H1 (cell line): ENCODE measurements at regions not wholly inside any gene's neighbourhood (a gene's known extent, or its start where the extent isn't known, plus 50 kb on each side); places are given as distances from the start of the nearest gene placed in this dataset.

Experiments
- CTCF ChIA-PET: fragments of 300-600 bp; sonication (Branson Sonifier 250); formaldehyde crosslinking; loops from one replicate; lab custom pipeline; 2021; ENCODE audit not compliant: partially characterized antibody; lab: Charles Lee
- POLR2A ChIA-PET: fragments of 300-600 bp; sonication (Branson Sonifier 250); formaldehyde crosslinking; loops from one replicate; lab custom pipeline; 2021; ENCODE audit warnings: inconsistent platforms; ENCODE audit not compliant: partially characterized antibody; lab: Charles Lee
- DNase-seq, 2 experiments: peaks; one replicate each; pipeline versions ENCODE4 v3.0.0 to v3.0.0-alpha.2; 2010 to 2022; ENCODE audit warnings: low spot score in 2 of 2, low read depth in 1 of 2, mixed read lengths in 1 of 2
- FAIRE-seq: peaks from 2 replicates; lab custom pipeline; 2011; peaks lifted over from hg19 to GRCh38; lab: Jason Lieb, UNC
- H2AFZ ChIP-seq: 2 replicates; pipeline ENCODE4 v1.8.1; 2012; ENCODE audit warnings: low read length, inconsistent platforms
- H2AK5ac ChIP-seq: 2 replicates; pipeline ENCODE4 v1.6.1; 2013; ENCODE audit warnings: low read depth, low read length
- H2BK120ac ChIP-seq: replicated peaks from 2 replicates; pipeline ENCODE3; 2013; ENCODE audit warnings: low read depth, low read length, inconsistent platforms
- H2BK12ac ChIP-seq: 2 replicates; pipeline ENCODE4 v1.6.1; 2013; ENCODE audit warnings: low read depth, low read length
- H2BK15ac ChIP-seq: 2 replicates; pipeline ENCODE4 v1.6.1; 2013; ENCODE audit warnings: low read length
- H2BK20ac ChIP-seq: 2 replicates; pipeline ENCODE4 v1.6.1; 2013; ENCODE audit warnings: low read length
- H2BK5ac ChIP-seq: 2 replicates; pipeline ENCODE4 v1.6.1; 2013; ENCODE audit warnings: low read depth, low read length
- H3K14ac ChIP-seq: 2 replicates; pipeline ENCODE4 v1.6.1; 2013; ENCODE audit warnings: inconsistent platforms; ENCODE audit not compliant: insufficient read length
- H3K18ac ChIP-seq: 2 replicates; pipeline ENCODE4 v1.6.1; 2013; ENCODE audit warnings: low read length; ENCODE audit errors: extremely low read depth
- H3K23ac ChIP-seq: 2 replicates; pipeline ENCODE4 v1.6.1; 2013; ENCODE audit warnings: inconsistent platforms; ENCODE audit not compliant: insufficient read length
- H3K23me2 ChIP-seq: 2 replicates; pipeline ENCODE4 v1.6.1; 2013; ENCODE audit warnings: low read depth, low read length
- H3K27ac ChIP-seq: 2 replicates; pipeline ENCODE4 v1.6.1; 2011; ENCODE audit warnings: low read depth, low read length, inconsistent platforms
- H3K27me3 ChIP-seq, 4 experiments: replicated peaks in 1 of 4; 1 replicate in 1 of 4; 2 replicates in 3 of 4; pipeline versions ENCODE4 v1.6.1 to v1.8.1; 2011 to 2013; ENCODE audit warnings: low read length in 3 of 4, mild to moderate bottlenecking in 3 of 4, inconsistent platforms in 2 of 4, mixed read lengths in 2 of 4, moderate library complexity in 1 of 4; ENCODE audit not compliant: control insufficient read depth in 3 of 4, insufficient read depth in 3 of 4; ENCODE audit errors: extremely low read depth in 1 of 4
- H3K36me3 ChIP-seq, 4 experiments: 2 replicates each; pipeline versions ENCODE4 v1.6.1 to v1.8.1; 2011 to 2013; ENCODE audit warnings: mild to moderate bottlenecking in 4 of 4, low read length in 3 of 4, moderate library complexity in 2 of 4, control low read depth in 1 of 4, inconsistent platforms in 1 of 4; ENCODE audit not compliant: insufficient read depth in 4 of 4, control insufficient read depth in 2 of 4
- H3K4ac ChIP-seq: replicated peaks from 2 replicates; pipeline ENCODE3; 2013; ENCODE audit warnings: low read length, low read depth, mixed read lengths, inconsistent platforms; ENCODE audit not compliant: insufficient read length
- H3K4me1 ChIP-seq, 4 experiments: replicated peaks in 1 of 4; 1 replicate in 1 of 4; 2 replicates in 3 of 4; pipeline versions ENCODE4 v1.6.1 to v1.8.1; 2011 to 2013; ENCODE audit warnings: low read length in 3 of 4, inconsistent platforms in 2 of 4, mixed read lengths in 1 of 4; ENCODE audit not compliant: insufficient read depth in 4 of 4, control insufficient read depth in 3 of 4
- H3K4me2 ChIP-seq, 2 experiments: 2 replicates each; pipeline versions ENCODE4 v1.6.1 to v1.8.1; 2011 to 2013; ENCODE audit warnings: low read depth in 2 of 2, low read length in 2 of 2, control low read depth in 1 of 2, inconsistent platforms in 1 of 2, mild to moderate bottlenecking in 1 of 2; ENCODE audit not compliant: insufficient read depth in 1 of 2
- H3K4me3 ChIP-seq, 4 experiments: fragments of 200-600, 300-600 bp in 1 of 4; sonication (generic), shearing (Covaris generic), sonication (Bioruptor Twin) in 1 of 4; 2 replicates each; pipeline versions ENCODE4 v1.5.1 to v1.8.1; 2011 to 2016; ENCODE audit warnings: low read length in 4 of 4, low read depth in 3 of 4, control low read depth in 2 of 4, inconsistent platforms in 2 of 4, mild to moderate bottlenecking in 2 of 4, mixed read lengths in 1 of 4, moderate library complexity in 1 of 4; ENCODE audit not compliant: insufficient read depth in 2 of 4; ENCODE audit errors: extremely low read depth in 1 of 4
- H3K56ac ChIP-seq: replicated peaks from 2 replicates; pipeline ENCODE3; 2013; ENCODE audit warnings: low read depth, mild to moderate bottlenecking, mixed read lengths, low read length, inconsistent platforms; ENCODE audit not compliant: insufficient read length
- H3K79me1 ChIP-seq: 2 replicates; pipeline ENCODE4 v1.6.1; 2013; ENCODE audit warnings: low read depth, low read length, control low read depth
- H3K79me2 ChIP-seq, 2 experiments: 2 replicates each; pipeline versions ENCODE4 v1.6.1 to v1.8.1; 2012 to 2013; ENCODE audit warnings: low read length in 2 of 2, mild to moderate bottlenecking in 2 of 2, inconsistent platforms in 1 of 2; ENCODE audit not compliant: insufficient read depth in 2 of 2, control insufficient read depth in 1 of 2
- H3K9ac ChIP-seq, 4 experiments: replicated peaks in 1 of 4; 1 replicate in 1 of 4; 2 replicates in 3 of 4; pipeline versions ENCODE4 v1.6.1 to v1.8.1; 2011 to 2013; ENCODE audit warnings: low read depth in 3 of 4, low read length in 3 of 4, control low read depth in 2 of 4, mild to moderate bottlenecking in 2 of 4, moderate library complexity in 2 of 4, inconsistent platforms in 1 of 4; ENCODE audit errors: extremely low read depth in 1 of 4
- H3K9me3 ChIP-seq, 2 experiments: 2 replicates each; pipeline versions ENCODE4 v1.6.1 to v1.8.1; 2012 to 2013; ENCODE audit warnings: mild to moderate bottlenecking in 2 of 2, moderate library complexity in 2 of 2, control low read depth in 1 of 2, inconsistent platforms in 1 of 2, low read depth in 1 of 2, low read length in 1 of 2, mixed read lengths in 1 of 2; ENCODE audit not compliant: insufficient read depth in 2 of 2
- H4K20me1 ChIP-seq, 2 experiments: replicated peaks in 1 of 2; 2 replicates each; pipeline versions ENCODE3 to v1.8.1; 2011 to 2013; ENCODE audit warnings: inconsistent platforms in 2 of 2, low read length in 2 of 2, mild to moderate bottlenecking in 1 of 2; ENCODE audit not compliant: insufficient read depth in 2 of 2, control insufficient read depth in 1 of 2
- H4K5ac ChIP-seq: 2 replicates; pipeline ENCODE4 v1.6.1; 2013; ENCODE audit warnings: low read length, low read depth, mixed read lengths, inconsistent platforms; ENCODE audit not compliant: insufficient read length
- H4K8ac ChIP-seq: 2 replicates; pipeline ENCODE4 v1.8.0; 2013; ENCODE audit warnings: mild to moderate bottlenecking, moderate library complexity, low read length, inconsistent platforms; ENCODE audit not compliant: insufficient read depth; ENCODE audit errors: extremely low read depth
- H4K91ac ChIP-seq: replicated peaks from 2 replicates; pipeline ENCODE3; 2013; ENCODE audit warnings: low read length, mixed read lengths, inconsistent platforms; ENCODE audit not compliant: insufficient read length
- CREB1 ChIP-seq: IDR thresholded peaks from 2 replicates; pipeline ENCODE4 v1.6.1; 2012; ENCODE audit warnings: inconsistent platforms
- GTF2F1 ChIP-seq: IDR thresholded peaks from 2 replicates; pipeline ENCODE4 v1.6.1; 2012; ENCODE audit warnings: low read depth, low read length, improper control_type of control experiment, borderline replicate concordance
- POLR2A ChIP-seq, 2 experiments: IDR thresholded peaks; 1 replicate in 1 of 2; 2 replicates in 1 of 2; pipeline ENCODE4 v1.6.1; 2011; ENCODE audit warnings: low read depth in 2 of 2, low read length in 2 of 2, mild to moderate bottlenecking in 2 of 2; ENCODE audit errors: control extremely low read depth in 1 of 2
- TF ChIP-seq, protein P1 (sequence below): IDR thresholded peaks from 2 replicates; pipeline ENCODE4 v1.6.1; 2012; ENCODE audit warnings: low read length, inconsistent platforms

DNA sequence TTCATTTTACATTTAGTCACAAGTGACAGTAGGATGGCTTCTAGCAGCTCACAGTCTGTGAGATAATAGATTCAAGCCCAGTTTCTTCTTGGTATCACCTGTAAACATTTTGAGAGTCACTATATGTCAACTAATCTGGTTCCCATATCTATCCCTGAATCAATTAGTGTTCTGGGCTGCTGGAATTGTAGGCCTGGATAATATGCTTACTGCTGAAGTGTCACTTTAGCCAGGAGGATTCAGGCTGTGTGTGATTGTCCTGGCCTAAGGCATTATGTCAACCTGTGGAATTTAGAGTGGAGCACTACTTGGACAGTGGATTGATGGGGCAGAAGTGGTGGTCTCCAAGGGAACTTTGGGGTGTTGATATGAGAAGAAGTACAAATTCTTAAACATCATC lies 1071.8 kb upstream of the CITED2 start:
- H3K23ac ChIP-seq = no peak overlapping the region
- no peaks in the 10 kb centered on the region; the same call in 1 of the 2 replicates for H3K23me2 ChIP-seq
- no peaks in the 10 kb centered on the region for H3K79me1 ChIP-seq
- H4K8ac ChIP-seq = no peak overlapping the region
- DNase-seq (no peak), FAIRE-seq (no peak)
- no peak overlapping the region for H2AFZ ChIP-seq
- no peak overlapping the region for H2AK5ac ChIP-seq
- POLR2A ChIA-PET = no interaction called here
- no peak overlapping the region for H2BK120ac ChIP-seq
- no peaks in the 10 kb centered on the region for H3K27me3 ChIP-seq
- H3K4ac ChIP-seq = no peak overlapping the region
- H3K9me3 ChIP-seq = no peaks in the 10 kb centered on the region
- H4K91ac ChIP-seq = peak overlapping the region; percentile 16
- H3K56ac ChIP-seq = no peak overlapping the region
- TF ChIP-seq POLR2A (IDR thresholded peaks at IDR 0.05; ENCODE audit: control extremely low read depth in 1 of 2, low read depth in 2 of 2, low read length in 2 of 2) (no peak), GTF2F1 (no peak), CREB1 (no peak)
- TF ChIP-seq, protein P1, sequence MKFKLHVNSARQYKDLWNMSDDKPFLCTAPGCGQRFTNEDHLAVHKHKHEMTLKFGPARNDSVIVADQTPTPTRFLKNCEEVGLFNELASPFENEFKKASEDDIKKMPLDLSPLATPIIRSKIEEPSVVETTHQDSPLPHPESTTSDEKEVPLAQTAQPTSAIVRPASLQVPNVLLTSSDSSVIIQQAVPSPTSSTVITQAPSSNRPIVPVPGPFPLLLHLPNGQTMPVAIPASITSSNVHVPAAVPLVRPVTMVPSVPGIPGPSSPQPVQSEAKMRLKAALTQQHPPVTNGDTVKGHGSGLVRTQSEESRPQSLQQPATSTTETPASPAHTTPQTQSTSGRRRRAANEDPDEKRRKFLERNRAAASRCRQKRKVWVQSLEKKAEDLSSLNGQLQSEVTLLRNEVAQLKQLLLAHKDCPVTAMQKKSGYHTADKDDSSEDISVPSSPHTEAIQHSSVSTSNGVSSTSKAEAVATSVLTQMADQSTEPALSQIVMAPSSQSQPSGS = no peak
- no peak overlapping the region for H2BK12ac ChIP-seq
- H3K27ac ChIP-seq = no peak overlapping the region
- no peak overlapping the region for H2BK20ac ChIP-seq
- CTCF ChIA-PET = no interaction called here
- H3K14ac ChIP-seq = no peak overlapping the region
- no peaks in the 10 kb centered on the region for H4K20me1 ChIP-seq
- H3K4me2 ChIP-seq = no peak overlapping the region
- H4K5ac ChIP-seq = no peak overlapping the region
- H3K36me3 ChIP-seq = no peaks in the 10 kb centered on the region
- H3K9ac ChIP-seq = no peak overlapping the region
- H2BK15ac ChIP-seq = 0 out of 2 replicates have a peak overlapping the region, but pooled peaks have one; percentile 19
- no peaks in the 10 kb centered on the region for H3K79me2 ChIP-seq
- no peak overlapping the region for H3K4me3 ChIP-seq
- H3K4me1 ChIP-seq = peaks cover 0 to 2% (median 0%) of the 10 kb centered on the region in 4 experiments; a peak in 1 of 7 replicates
- no peak overlapping the region for H2BK5ac ChIP-seq
- H3K18ac ChIP-seq = no peak overlapping the region
